Neuronal stem cell (in vitro differentiated cells): ENCODE measurements at regions not wholly inside any gene's neighbourhood (a gene's known extent, or its start where the extent isn't known, plus 50 kb on each side); places are given as distances from the start of the nearest gene placed in this dataset.

ENCODE experiments used
- DNase-seq: peaks from one replicate; pipeline ENCODE4 v3.0.0-alpha.2; 2013; ENCODE audit warnings: low spot score
- H2AFZ ChIP-seq: one replicate; pipeline ENCODE4 v1.6.1; 2013; ENCODE audit warnings: mild to moderate bottlenecking, low read length, inconsistent platforms
- H2AK5ac ChIP-seq: 2 replicates; pipeline ENCODE4 v1.6.1; 2013; ENCODE audit warnings: low read depth, mild to moderate bottlenecking, inconsistent platforms, low read length, moderate library complexity, mixed read lengths
- H2BK120ac ChIP-seq: 2 replicates; pipeline ENCODE4 v1.6.1; 2013; ENCODE audit warnings: low read depth, mild to moderate bottlenecking, inconsistent platforms, low read length, moderate library complexity, mixed read lengths
- H2BK12ac ChIP-seq: one replicate; pipeline ENCODE4 v1.6.1; 2013; ENCODE audit warnings: low read length, inconsistent platforms
- H2BK15ac ChIP-seq: 2 replicates; pipeline ENCODE4 v1.6.1; 2013; ENCODE audit warnings: mild to moderate bottlenecking, low read length, inconsistent platforms, mixed read lengths
- H2BK5ac ChIP-seq: one replicate; pipeline ENCODE4 v1.6.1; 2013; ENCODE audit warnings: inconsistent platforms, mild to moderate bottlenecking, low read length, moderate library complexity
- H3K14ac ChIP-seq: one replicate; pipeline ENCODE4 v1.6.1; 2013; ENCODE audit warnings: low read length, inconsistent platforms
- H3K18ac ChIP-seq: 2 replicates; pipeline ENCODE4 v1.6.1; 2013; ENCODE audit warnings: low read length, inconsistent platforms
- H3K23ac ChIP-seq: 2 replicates; pipeline ENCODE4 v1.6.1; 2013; ENCODE audit warnings: low read depth, mild to moderate bottlenecking, mixed read lengths, low read length, inconsistent platforms; ENCODE audit not compliant: poor library complexity
- H3K27ac ChIP-seq: replicated peaks from 3 replicates; pipeline ENCODE4 v1.5.1; 2013; ENCODE audit warnings: low read length, inconsistent platforms
- H3K27me3 ChIP-seq, 3 experiments: 2 replicates each; pipeline ENCODE4 v1.6.1; 2013; ENCODE audit warnings: low read length in 3 of 3, mild to moderate bottlenecking in 2 of 3, inconsistent platforms in 1 of 3, low read depth in 1 of 3, mixed read lengths in 1 of 3, moderate library complexity in 1 of 3; ENCODE audit not compliant: control insufficient read depth in 3 of 3, insufficient read depth in 3 of 3
- H3K36me3 ChIP-seq, 2 donors: replicated peaks in 1 of 2; 2 replicates each; pipeline ENCODE4 v1.6.1; 2013; ENCODE audit warnings: low read length in 2 of 2; ENCODE audit not compliant: control insufficient read depth in 2 of 2, insufficient read depth in 2 of 2
- H3K4ac ChIP-seq: 2 replicates; pipeline ENCODE4 v1.6.1; 2013; ENCODE audit warnings: inconsistent platforms, mild to moderate bottlenecking, low read length, moderate library complexity
- H3K4me1 ChIP-seq, 2 donors: 1 replicate in 1 of 2; 2 replicates in 1 of 2; pipeline ENCODE4 v1.6.1; 2013; ENCODE audit warnings: low read length in 2 of 2, low read depth in 1 of 2; ENCODE audit not compliant: control insufficient read depth in 2 of 2, insufficient read depth in 1 of 2
- H3K4me2 ChIP-seq: one replicate; pipeline ENCODE4 v1.6.1; 2013; ENCODE audit warnings: mild to moderate bottlenecking, low read length, inconsistent platforms; ENCODE audit not compliant: insufficient read depth, poor library complexity, severe bottlenecking
- H3K4me3 ChIP-seq, 2 donors: 2 replicates each; pipeline ENCODE4 v1.5.1; 2013; ENCODE audit warnings: low read length in 2 of 2, mild to moderate bottlenecking in 2 of 2, inconsistent platforms in 1 of 2, moderate library complexity in 1 of 2
- H3K79me1 ChIP-seq: one replicate; pipeline ENCODE4 v1.6.1; 2013; ENCODE audit warnings: low read depth, mild to moderate bottlenecking, inconsistent platforms, low read length, moderate library complexity
- H3K9ac ChIP-seq: one replicate; pipeline ENCODE4 v1.6.1; 2013; ENCODE audit warnings: mild to moderate bottlenecking, low read depth, low read length, inconsistent platforms; ENCODE audit not compliant: poor library complexity
- H3K9me3 ChIP-seq, 2 donors: replicated peaks in 1 of 2; 2 replicates each; pipeline versions ENCODE3 to v1.6.1; 2013; ENCODE audit warnings: low read length in 2 of 2, mild to moderate bottlenecking in 2 of 2, inconsistent platforms in 1 of 2, low read depth in 1 of 2, mixed read lengths in 1 of 2, moderate library complexity in 1 of 2; ENCODE audit not compliant: control insufficient read depth in 2 of 2, insufficient read depth in 1 of 2
- H4K8ac ChIP-seq: one replicate; pipeline ENCODE4 v1.6.1; 2013; ENCODE audit warnings: low read depth, mild to moderate bottlenecking, inconsistent platforms, low read length, moderate library complexity
- H4K91ac ChIP-seq: one replicate; pipeline ENCODE4 v1.6.1; 2013; ENCODE audit warnings: low read length, low read depth, mild to moderate bottlenecking, inconsistent platforms; ENCODE audit not compliant: poor library complexity
- WGBS, 2 donors: extraction: QIAGEN DNeasy Blood & Tissue Kit; methylation state at CpG; one replicate each; pipeline ENCODE4 v1.1.7; 2013; ENCODE audit warnings: missing lambda C conversion rate in 2 of 2, mixed read lengths in 1 of 2; ENCODE audit not compliant: insufficient read length in 2 of 2, insufficient replicate concordance in 1 of 2; ENCODE audit errors: extremely low coverage in 2 of 2; 5-methylcytosine and 5-hydroxymethylcytosine counted together

- Histone ChIP-seq H2BK120ac (no peak overlapping the region), H2AFZ (peak overlapping the region; percentile 17), H2AK5ac (no peak overlapping the region), H2BK5ac (no peak overlapping the region), H3K23ac (no peak overlapping the region), H4K8ac (no peak overlapping the region), H3K4ac (no peak overlapping the region), H3K4me3 (no peak overlapping the region), H3K27me3 (no peaks in the 10 kb centered on the region), H3K9me3 (no peaks in the 10 kb centered on the region), H2BK12ac (no peak overlapping the region), H2BK15ac (no peak overlapping the region), H3K79me1 (no peaks in the 10 kb centered on the region), H3K14ac (no peak overlapping the region), H3K4me1 (no peaks in the 10 kb centered on the region), H3K18ac (no peak overlapping the region), H3K27ac (no peak overlapping the region), H3K36me3 (no peaks in the 10 kb centered on the region), H4K91ac (no peak overlapping the region), H3K9ac (no peak overlapping the region), H3K4me2 (no peak overlapping the region)
- no peak for DNase-seq
- WGBS, 2 donors = no CpG with 5 or more reads among the region's 5 CpGs
These were observed 1266.8 kb downstream of the GRIK2 start for GRCh38 chr6:102660303-102660702.

- Histone ChIP-seq H4K8ac (no peak overlapping the region), H2BK120ac (no peak overlapping the region)
- no CpG with 5 or more reads among the region's 1 CpG for WGBS, 2 donors
These were observed 1262.3 kb downstream of the GRIK2 start for GRCh38 chr6:102655823-102656222.

GRCh38 chr6:102641426-102641825 is 1247.9 kb downstream of the GRIK2 start:
- no peak overlapping the region for H3K4me2 ChIP-seq
- H3K4ac ChIP-seq = no peak overlapping the region
- H3K9ac ChIP-seq = no peak overlapping the region
- no peak overlapping the region for H3K4me3 ChIP-seq
- H2BK15ac ChIP-seq = no peak overlapping the region
- no peak overlapping the region for H4K8ac ChIP-seq
- no peaks in the 10 kb centered on the region for H3K4me1 ChIP-seq
- no peak overlapping the region for H3K23ac ChIP-seq
- H4K91ac ChIP-seq = no peak overlapping the region
- H2AK5ac ChIP-seq = no peak overlapping the region
- no peak overlapping the region for H3K14ac ChIP-seq
- H2BK120ac ChIP-seq = no peak overlapping the region
- H3K27me3 ChIP-seq = no peaks in the 10 kb centered on the region
- no peaks in the 10 kb centered on the region for H3K79me1 ChIP-seq
- no peak overlapping the region for H3K27ac ChIP-seq
- H3K36me3 ChIP-seq = no peaks in the 10 kb centered on the region
- no CpG with 5 or more reads among the region's 2 CpGs for WGBS, 2 donors
- no peaks in the 10 kb centered on the region for H3K9me3 ChIP-seq
- no peak overlapping the region for H2AFZ ChIP-seq
- DNase-seq = no peak
- no peak overlapping the region for H2BK5ac ChIP-seq
- no peak overlapping the region for H2BK12ac ChIP-seq
- no peak overlapping the region for H3K18ac ChIP-seq

More at GRCh38 chr6:102655823-102656222, 1262.3 kb downstream of the GRIK2 start:
- Histone ChIP-seq H4K91ac (no peak overlapping the region), H3K27me3 (no peaks in the 10 kb centered on the region), H3K4ac (no peak overlapping the region), H2BK12ac (no peak overlapping the region), H2AFZ (no peak overlapping the region), H3K18ac (no peak overlapping the region), H2BK5ac (no peak overlapping the region), H2AK5ac (no peak overlapping the region), H3K79me1 (no peaks in the 10 kb centered on the region), H3K23ac (no peak overlapping the region), H3K4me2 (no peak overlapping the region), H3K27ac (no peak overlapping the region), H2BK15ac (no peak overlapping the region), H3K9me3 (no peaks in the 10 kb centered on the region), H3K36me3 (no peaks in the 10 kb centered on the region), H3K14ac (no peak overlapping the region), H3K4me3 (no peak overlapping the region), H3K9ac (no peak overlapping the region), H3K4me1 (no peaks in the 10 kb centered on the region)
- no peak for DNase-seq

- Histone ChIP-seq H4K91ac (no peak overlapping the region), H3K27me3 (no peaks in the 10 kb centered on the region), H3K14ac (no peak overlapping the region), H3K4me2 (no peak overlapping the region), H3K4me1 (no peaks in the 10 kb centered on the region), H3K4ac (no peak overlapping the region), H3K27ac (no peak overlapping the region), H2BK12ac (no peak overlapping the region), H4K8ac (no peak overlapping the region), H3K23ac (no peak overlapping the region), H2AFZ (no peak overlapping the region), H3K18ac (no peak overlapping the region), H2AK5ac (no peak overlapping the region), H3K4me3 (no peak overlapping the region), H3K36me3 (no peaks in the 10 kb centered on the region), H3K9me3 (no peaks in the 10 kb centered on the region), H2BK5ac (no peak overlapping the region), H3K79me1 (no peaks in the 10 kb centered on the region), H3K9ac (no peak overlapping the region), H2BK15ac (no peak overlapping the region), H2BK120ac (no peak overlapping the region)
- no peak for DNase-seq
- no CpG with 5 or more reads among the region's 5 CpGs for WGBS, 2 donors
These were observed 1238.4 kb downstream of the GRIK2 start for GRCh38 chr6:102631921-102632320.
